ENCODE measurements at regions not wholly inside any gene's neighbourhood (a gene's known extent, or its start where the extent isn't known, plus 50 kb on each side); places are given as distances from the start of the nearest gene placed in this dataset.

DNA sequence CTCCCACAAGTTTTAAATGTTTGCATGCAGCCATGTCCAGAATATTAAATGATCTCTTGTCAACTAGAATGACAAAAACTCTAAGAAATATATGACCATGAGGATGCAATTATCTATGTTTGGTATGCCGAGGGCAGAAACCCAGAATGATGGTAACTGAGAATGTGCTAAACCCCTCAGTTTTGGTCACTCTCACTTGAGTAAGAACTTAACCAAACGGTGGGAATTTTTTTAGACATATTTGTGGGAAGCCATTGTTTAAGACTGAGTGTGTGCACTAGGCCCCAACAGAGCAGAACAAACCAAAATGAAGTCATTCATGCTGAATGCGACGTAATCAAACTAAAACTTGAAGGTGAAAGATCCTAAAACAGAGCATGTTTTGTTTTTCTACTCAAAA lies 1927.9 kb upstream of the SEL1L start:
- TF ChIP-seq POLR2A (IDR thresholded peaks at IDR 0.05) = no peak
- no peak for TF ChIP-seq EP300 (IDR thresholded peaks at IDR 0.05)

Measured in sigmoid colon (tissue), 4 donors.